Ascending aorta (tissue), 2 donors: ENCODE measurements at regions not wholly inside any gene's neighbourhood (a gene's known extent, or its start where the extent isn't known, plus 50 kb on each side); places are given as distances from the start of the nearest gene placed in this dataset.

Experiments
- DNase-seq, 2 donors: peaks; one replicate each; pipeline ENCODE4 v3.0.0-alpha.2; 2019; ENCODE audit warnings: low spot score in 2 of 2
- H3K27ac ChIP-seq, 2 donors: fragments of 200-600 bp; sonication (generic); one replicate each; pipeline ENCODE4 v1.5.1; 2016 to 2017; ENCODE audit warnings: mild to moderate bottlenecking in 1 of 2
- H3K27me3 ChIP-seq: fragments of 200-600 bp; sonication (generic); one replicate; pipeline ENCODE4 v1.5.1; 2017
- H3K36me3 ChIP-seq, 2 donors: fragments of 200-600 bp; sonication (generic); one replicate each; pipeline ENCODE4 v1.5.1; 2016
- H3K4me1 ChIP-seq, 2 donors: fragments of 200-600 bp; sonication (generic); one replicate each; pipeline ENCODE4 v1.5.1; 2016 to 2017; ENCODE audit warnings: mild to moderate bottlenecking in 1 of 2
- H3K4me3 ChIP-seq, 2 donors: fragments of 200-600 bp; sonication (generic); one replicate each; pipeline ENCODE4 v1.5.1; 2016 to 2017; ENCODE audit warnings: mild to moderate bottlenecking in 1 of 2
- H3K9me3 ChIP-seq, 2 donors: fragments of 200-600 bp; sonication (generic); one replicate each; pipeline ENCODE4 v1.5.1; 2016
- CTCF ChIP-seq, 3 experiments: fragments of 200-600 bp in 2 of 3; fragments of 450-650 bp in 1 of 3; sonication (generic) in 2 of 3; IDR thresholded peaks; one replicate each; pipeline ENCODE4 v1.5.1; 2016 to 2019; ENCODE audit warnings: antibody characterized with exemption in 3 of 3, mild to moderate bottlenecking in 1 of 3, moderate library complexity in 1 of 3
- intact Hi-C: fragments of 100-400 bp; cut with DNase I; formaldehyde crosslinking; loops from one replicate; pipeline ENCODE4 v1.15.1; 2023

DNA sequence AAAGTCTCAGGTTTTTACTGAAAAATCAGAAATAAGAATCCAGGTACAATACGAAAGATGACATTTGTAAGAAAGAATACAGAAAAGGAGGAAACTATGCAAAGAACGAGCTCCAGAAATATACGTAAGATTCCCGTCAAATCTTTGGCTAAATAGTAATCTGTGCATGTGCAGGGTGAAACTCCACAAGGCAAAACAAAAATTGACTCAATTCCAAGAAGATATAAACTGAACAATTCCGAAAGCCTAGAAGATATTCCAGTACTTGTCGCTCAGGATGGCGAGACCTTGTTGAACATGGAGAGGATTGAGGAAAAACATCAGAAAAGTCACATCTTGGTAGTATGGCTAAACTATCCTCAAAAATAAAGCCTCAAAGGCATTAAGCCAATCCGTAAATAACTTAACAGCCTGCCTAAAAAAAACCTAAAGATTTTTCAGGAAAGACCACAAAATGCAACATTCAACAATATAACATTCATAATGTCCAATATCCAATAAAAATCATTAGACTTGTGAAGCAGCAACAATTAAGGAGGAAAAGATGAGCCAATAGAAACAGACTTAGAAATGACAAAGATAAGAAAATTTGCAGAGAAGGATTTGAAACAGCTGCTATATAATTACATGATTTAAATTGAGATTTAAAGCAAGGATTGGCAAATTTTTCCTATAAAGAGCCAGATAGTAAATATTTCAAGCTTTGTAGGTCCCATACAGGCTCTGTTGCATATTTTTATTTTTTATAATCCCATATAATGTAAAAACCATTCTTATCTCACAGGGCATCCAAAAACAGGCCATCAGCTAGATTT lies 166.4 kb upstream of the UBASH3B start:
- Histone ChIP-seq H3K27me3 (no peaks in the 10 kb centered on the region), H3K36me3 (no peaks in the 10 kb centered on the region), H3K27ac (no peak overlapping the region), H3K4me1 (peaks cover 0 to 21% of the 10 kb centered on the region in 2 donors), H3K9me3 (no peaks in the 10 kb centered on the region), H3K4me3 (no peak overlapping the region)
- TF ChIP-seq CTCF (IDR thresholded peaks at IDR 0.05), result no peak
- intact Hi-C loops, result no loop called here
- DNase-seq, result no peak

- H3K4me1 ChIP-seq, result peaks cover 0 to 21% of the 10 kb centered on the region in 2 donors
- H3K27ac ChIP-seq, result peak overlapping the region; percentile 5 to 48
- intact Hi-C loops, result no loop called here
- no peak for TF ChIP-seq CTCF (IDR thresholded peaks at IDR 0.05)
- no peaks in the 10 kb centered on the region for H3K27me3 ChIP-seq
- no peak for DNase-seq
- no peaks in the 10 kb centered on the region for H3K36me3 ChIP-seq
- H3K9me3 ChIP-seq, result peaks cover 0 to 12% of the 10 kb centered on the region in 2 donors
- no peak overlapping the region for H3K4me3 ChIP-seq
These were observed 167.9 kb upstream of the UBASH3B start for GRCh38 chr11:122487669-122488068.

- no peak overlapping the region for H3K4me3 ChIP-seq
- H3K36me3 ChIP-seq, result no peaks in the 10 kb centered on the region
- H3K9me3 ChIP-seq, result peaks cover 3 to 17% of the 10 kb centered on the region in 2 donors
- intact Hi-C loops, result loop anchor here (1.0 kb wide), 1 partner anchor 118 kb away; no protein-coding TSS in a partner anchor
- no peak for DNase-seq
- H3K4me1 ChIP-seq, result peaks cover 0 to 21% of the 10 kb centered on the region in 2 donors
- H3K27me3 ChIP-seq, result no peaks in the 10 kb centered on the region
- no peak for TF ChIP-seq CTCF (IDR thresholded peaks at IDR 0.05)
- peak overlapping the region in 1 of 2 donors; percentile 48 for H3K27ac ChIP-seq
These were observed 168.6 kb upstream of the UBASH3B start for GRCh38 chr11:122486793-122487495.

- H3K36me3 ChIP-seq, result no peaks in the 10 kb centered on the region
- H3K4me3 ChIP-seq, result no peak overlapping the region
- intact Hi-C loops, result no loop called here
- no peak overlapping the region for H3K27ac ChIP-seq
- no peak for DNase-seq
- H3K9me3 ChIP-seq, result peaks cover 3 to 15% of the 10 kb centered on the region in 2 donors
- TF ChIP-seq CTCF (IDR thresholded peaks at IDR 0.05), result no peak
- H3K27me3 ChIP-seq, result no peaks in the 10 kb centered on the region
- peaks cover 0 to 3% of the 10 kb centered on the region in 2 donors for H3K4me1 ChIP-seq
These were observed 176.5 kb upstream of the UBASH3B start for GRCh38 chr11:122478986-122479385.

DNA sequence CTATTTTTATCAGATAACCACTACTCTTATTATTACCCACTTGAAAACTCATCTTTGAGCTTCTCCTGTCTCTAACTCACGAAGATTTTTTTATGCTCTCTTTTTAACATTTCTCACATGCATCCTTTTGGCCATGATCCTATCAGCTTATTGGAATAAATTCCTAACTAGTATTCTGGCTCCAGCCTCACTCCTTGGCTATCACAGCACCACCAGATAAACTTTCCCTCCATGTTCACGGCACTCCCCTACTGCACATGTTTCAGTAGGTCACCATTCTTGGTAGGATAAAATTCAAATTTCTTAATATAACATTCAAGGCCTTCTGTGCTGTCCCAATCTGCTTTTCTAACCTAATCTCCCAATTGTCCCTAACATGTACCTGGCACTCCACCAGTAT lies 186.6 kb upstream of the UBASH3B start:
- intact Hi-C loops, result no loop called here

More for the DNA sequence above, 186.6 kb upstream of the UBASH3B start:
- no peaks in the 10 kb centered on the region for H3K36me3 ChIP-seq
- TF ChIP-seq CTCF (IDR thresholded peaks at IDR 0.05), result no peak
- peaks cover 0 to 1% of the 10 kb centered on the region in 2 donors for H3K9me3 ChIP-seq
- no peak overlapping the region for H3K27ac ChIP-seq
- H3K4me1 ChIP-seq, result no peaks in the 10 kb centered on the region
- H3K27me3 ChIP-seq, result no peaks in the 10 kb centered on the region
- H3K4me3 ChIP-seq, result no peak overlapping the region
- no peak for DNase-seq
